ENCODE measurements at regions not wholly inside any gene's neighbourhood (a gene's known extent, or its start where the extent isn't known, plus 50 kb on each side); places are given as distances from the start of the nearest gene placed in this dataset.

DNA sequence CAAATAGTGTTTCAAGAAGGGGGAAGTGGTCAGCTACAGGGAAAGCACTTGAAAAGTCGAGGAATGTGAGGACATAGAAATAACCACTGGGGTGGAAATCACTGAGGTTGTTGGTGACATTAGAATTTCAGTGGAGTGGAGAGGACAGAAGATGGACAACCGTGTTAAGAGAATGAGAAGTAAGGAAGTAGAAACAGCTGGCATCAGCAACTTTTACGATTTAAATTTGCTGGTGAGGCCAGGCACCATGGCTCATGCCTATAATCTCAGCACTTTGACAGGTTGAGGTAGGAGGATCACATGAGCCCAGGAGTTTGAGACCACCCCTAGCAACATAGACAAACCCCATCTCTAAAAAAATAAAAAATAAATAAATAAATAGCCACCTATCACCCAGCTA lies 83.2 kb upstream of the PSMD7 start (continued):
- TF ChIP-seq, protein P1, sequence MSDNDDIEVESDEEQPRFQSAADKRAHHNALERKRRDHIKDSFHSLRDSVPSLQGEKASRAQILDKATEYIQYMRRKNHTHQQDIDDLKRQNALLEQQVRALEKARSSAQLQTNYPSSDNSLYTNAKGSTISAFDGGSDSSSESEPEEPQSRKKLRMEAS (IDR thresholded peaks at IDR 0.05): no peak
- TF ChIP-seq JUN (IDR thresholded peaks at IDR 0.05; ENCODE audit: low read depth, low read length): no peak
- no peak for TF ChIP-seq TAF1 (IDR thresholded peaks at IDR 0.05; ENCODE audit: low read depth, low read length)
- no peak for TF ChIP-seq BRCA1 (IDR thresholded peaks at IDR 0.05; ENCODE audit: low read depth, low read length)

Measured in H1 (cell line).